K562 (cell line): ENCODE measurements at regions not wholly inside any gene's neighbourhood (a gene's known extent, or its start where the extent isn't known, plus 50 kb on each side); places are given as distances from the start of the nearest gene placed in this dataset.

Experiments
- ATAC-seq: fragments of 200-7000 bp; cut with Tn5 transposase; 3 replicates; pipeline ENCODE4 v1.9.1; 2020; ENCODE audit warnings: moderate library complexity
- BruUV-seq: library from RNA; stranded (reverse); fragments of 400-500 nt; replicated peaks from 2 replicates; lab custom pipeline; 2021; lab: Mats Ljungman, UMichigan
- CTCF ChIA-PET: fragments of 300-600 bp; formaldehyde crosslinking; extraction: SDS; loops from one replicate; lab custom pipeline; 2021; ENCODE audit warnings: low intra/inter-chr PET ratio; lab: Yijun Ruan, JAX
- POLR2A ChIA-PET: fragments of 300-600, 350-650 bp; sonication (Branson Sonifier 250); formaldehyde crosslinking; extraction: SDS; loops from one replicate; lab custom pipeline; 2021; ENCODE audit warnings: antibody characterized with exemption, inconsistent platforms; lab: Yijun Ruan, JAX
- DNase-seq, 4 experiments: peaks; one replicate each; pipeline versions ENCODE4 v3.0.0 to v3.0.0-alpha.2; 2011 to 2018; ENCODE audit warnings: low spot score in 3 of 4, mixed read lengths in 3 of 4; ENCODE audit errors: extremely low read depth in 1 of 4
- FAIRE-seq: peaks from 2 replicates; lab custom pipeline; 2011; peaks lifted over from hg19 to GRCh38; lab: Jason Lieb, UNC
- H2AFZ ChIP-seq: 2 replicates; pipeline ENCODE4 v1.6.0; 2011; ENCODE audit warnings: low read depth, low read length, control low read depth, inconsistent platforms
- H3K27ac ChIP-seq: fragments of 200-600 bp; 3 replicates; pipeline ENCODE4 v1.8.0; 2011; ENCODE audit warnings: low read depth, mild to moderate bottlenecking, control low read depth, inconsistent platforms, low read length, moderate library complexity, mixed read lengths; ENCODE audit errors: extremely low read depth
- H3K27me3 ChIP-seq, 2 experiments: fragments of 300-600 bp in 1 of 2; 2 replicates in 1 of 2; 3 replicates in 1 of 2; pipeline versions ENCODE4 v1.6.0 to v1.8.0; 2011; ENCODE audit warnings: inconsistent platforms in 2 of 2, low read length in 2 of 2, mild to moderate bottlenecking in 1 of 2, mixed read lengths in 1 of 2, moderate library complexity in 1 of 2; ENCODE audit not compliant: control insufficient read depth in 2 of 2, insufficient read depth in 2 of 2
- H3K36me3 ChIP-seq: fragments of 300-600 bp; 3 replicates; pipeline ENCODE4 v1.8.0; 2011; ENCODE audit warnings: mild to moderate bottlenecking, low read length, inconsistent platforms; ENCODE audit not compliant: control insufficient read depth, insufficient read depth
- H3K4me1 ChIP-seq, 2 experiments: fragments of 200-600 bp in 1 of 2; replicated peaks in 1 of 2; 2 replicates in 1 of 2; 3 replicates in 1 of 2; pipeline versions ENCODE4 v1.5.1 to v1.8.0; 2011; ENCODE audit warnings: inconsistent platforms in 2 of 2, low read length in 2 of 2, mild to moderate bottlenecking in 1 of 2, mixed read lengths in 1 of 2, moderate library complexity in 1 of 2; ENCODE audit not compliant: control insufficient read depth in 2 of 2, insufficient read depth in 2 of 2
- H3K4me2 ChIP-seq: 2 replicates; pipeline ENCODE4 v1.6.1; 2011; ENCODE audit warnings: low read length, control low read depth, inconsistent platforms, mixed read lengths; ENCODE audit not compliant: insufficient read depth
- H3K4me3 ChIP-seq: fragments of 200-600 bp; sonication (generic), shearing (Covaris generic); 2 replicates; pipeline ENCODE4 v1.5.1; 2016; ENCODE audit warnings: control low read depth, inconsistent platforms
- H3K79me2 ChIP-seq: fragments of 200-600 bp; 3 replicates; pipeline ENCODE4 v1.8.0; 2011; ENCODE audit warnings: low read length, inconsistent platforms; ENCODE audit not compliant: control insufficient read depth, insufficient read depth
- H3K9ac ChIP-seq, 2 experiments: 2 replicates each; pipeline versions ENCODE4 v1.6.0 to v1.6.1; 2011; ENCODE audit warnings: low read depth in 2 of 2, low read length in 2 of 2, control low read depth in 1 of 2, inconsistent platforms in 1 of 2, mild to moderate bottlenecking in 1 of 2, mixed read lengths in 1 of 2; ENCODE audit not compliant: insufficient read depth in 1 of 2
- H3K9me1 ChIP-seq: one replicate; pipeline ENCODE4 v1.6.0; 2011; ENCODE audit warnings: inconsistent platforms, mild to moderate bottlenecking, low read length, moderate library complexity; ENCODE audit not compliant: control insufficient read depth, insufficient read depth
- H3K9me3 ChIP-seq: replicated peaks from 2 replicates; pipeline ENCODE4 v1.5.1; 2011; ENCODE audit warnings: low read depth, low read length, inconsistent platforms; ENCODE audit not compliant: control insufficient read depth, insufficient read depth
- H4K20me1 ChIP-seq: replicated peaks from 2 replicates; pipeline ENCODE4 v1.6.1; 2011; ENCODE audit warnings: low read length, inconsistent platforms, mixed read lengths; ENCODE audit not compliant: control insufficient read depth, insufficient read depth
- CHD2 ChIP-seq: IDR thresholded peaks from 2 replicates; pipeline ENCODE4 v1.6.1; 2011; ENCODE audit warnings: low read depth, low read length
- EGR1 ChIP-seq: fragments of 450-650 bp; conservative IDR thresholded peaks from 2 replicates; pipeline ENCODE4 v1.6.1; 2017; ENCODE audit warnings: mild to moderate bottlenecking
- FOXJ2 ChIP-seq: fragments of 200-800 bp; sonication (Bioruptor generic); IDR thresholded peaks from 2 replicates; pipeline ENCODE4 v1.6.1; 2016; ENCODE audit warnings: missing genetic modification characterization, missing compliant biosample characterization
- HDAC8 ChIP-seq: fragments of 450-650 bp; IDR thresholded peaks from 2 replicates; pipeline ENCODE4 v1.6.1; 2016; ENCODE audit warnings: mild to moderate bottlenecking, missing genetic modification characterization, moderate library complexity, missing compliant biosample characterization
- HNRNPUL1 ChIP-seq: fragments of 200-400 bp; formaldehyde crosslinking; IDR thresholded peaks from 2 replicates; pipeline ENCODE4 v1.6.1; 2017; ENCODE audit warnings: low read length
- MCM7 ChIP-seq, 2 experiments: fragments of 450-650 bp; IDR thresholded peaks; 2 replicates each; pipeline ENCODE4 v1.6.1; 2016 to 2018
- NBN ChIP-seq: fragments of 450-650 bp; IDR thresholded peaks from 2 replicates; pipeline ENCODE4 v1.6.1; 2016; ENCODE audit warnings: low read depth, mild to moderate bottlenecking
- RFX1 ChIP-seq: fragments of 450-650 bp; IDR thresholded peaks from 2 replicates; pipeline ENCODE4 v1.6.1; 2016; ENCODE audit warnings: mild to moderate bottlenecking, moderate library complexity
- SLC30A9 ChIP-seq: fragments of 250-450 bp; sonication (Bioruptor Pico); IDR thresholded peaks from 2 replicates; pipeline ENCODE4 v1.8.0; 2022; ENCODE audit warnings: mild to moderate bottlenecking, moderate library complexity
- SPI1 ChIP-seq: IDR thresholded peaks from 2 replicates; pipeline ENCODE4 v1.6.1; 2011; ENCODE audit warnings: low read depth, low read length, control low read depth, borderline replicate concordance
- TCF7 ChIP-seq: sonication (generic); IDR thresholded peaks from 2 replicates; pipeline ENCODE4 v1.6.1; 2016; ENCODE audit warnings: antibody characterized with exemption, borderline replicate concordance
- TEAD2 ChIP-seq: fragments of 450-650 bp; IDR thresholded peaks from 2 replicates; pipeline ENCODE4 v1.6.1; 2016; ENCODE audit warnings: missing genetic modification characterization, control low read depth, missing compliant biosample characterization
- WHSC1 ChIP-seq: IDR thresholded peaks from one replicate; pipeline ENCODE4 v1.6.1; 2012; ENCODE audit warnings: low read length, control low read depth, inconsistent platforms
- ZNF507 ChIP-seq: conservative IDR thresholded peaks from 2 replicates; pipeline ENCODE4 v1.6.1; 2017; ENCODE audit warnings: missing genetic modification characterization, missing compliant biosample characterization
- ZNF717 ChIP-seq: fragments of 250-450 bp; sonication (Bioruptor Pico); IDR thresholded peaks from 2 replicates; pipeline ENCODE4 v1.5.0; 2021
- ZNF764 ChIP-seq: fragments of 250-450 bp; sonication (Bioruptor Pico); IDR thresholded peaks from 2 replicates; pipeline ENCODE4 v1.4.0; 2020; ENCODE audit warnings: low read depth, mild to moderate bottlenecking, moderate library complexity
- WGBS: fragments of 100-300 bp; shearing (Covaris generic); methylation state at CpG from one replicate; pipeline ENCODE4 v1.1.6; 2016; ENCODE audit warnings: low coverage, mixed read lengths; ENCODE audit not compliant: insufficient coverage; ENCODE audit errors: missing lambda C conversion rate; 5-methylcytosine and 5-hydroxymethylcytosine counted together
- in situ Hi-C: fragments of 300-500 bp; cut with MboI; formaldehyde crosslinking; loops from 4 replicates; pipeline ENCODE4 v1.15.0; 2018; ENCODE audit warnings: inconsistent platforms, mixed read lengths
- intact Hi-C: fragments of 100-400 bp; cut with micrococcal nuclease; formaldehyde crosslinking; loops from 2 replicates; pipeline ENCODE4 v1.14.2; 2022
- TF ChIP-seq, protein P1 (sequence below): sonication (generic); formaldehyde crosslinking; IDR thresholded peaks from 2 replicates; pipeline ENCODE4 v1.8.0; 2022; ENCODE audit warnings: missing genetic modification reagents, mild to moderate bottlenecking, borderline replicate concordance
- TF ChIP-seq, protein P2 (sequence below): fragments of 450-650 bp; formaldehyde crosslinking; IDR thresholded peaks from 2 replicates; pipeline ENCODE4 v1.4.0; 2020; ENCODE audit warnings: mild to moderate bottlenecking, moderate library complexity
- TF ChIP-seq, protein P3 (sequence below): sonication (generic); formaldehyde crosslinking; IDR thresholded peaks from 2 replicates; pipeline ENCODE4 v1.8.1; 2022; ENCODE audit warnings: missing genetic modification reagents
- TF ChIP-seq, protein P4 (sequence below): fragments of 250-450 bp; sonication (Bioruptor Pico); IDR thresholded peaks from 2 replicates; pipeline ENCODE4 v1.8.0; 2021; ENCODE audit warnings: borderline replicate concordance, mild to moderate bottlenecking, moderate library complexity; ENCODE audit not compliant: poor library complexity, severe bottlenecking

GRCh38 chr2:49416252-49416651 lies 261.9 kb upstream of the FSHR start (continued):
- TF ChIP-seq, protein P1, sequence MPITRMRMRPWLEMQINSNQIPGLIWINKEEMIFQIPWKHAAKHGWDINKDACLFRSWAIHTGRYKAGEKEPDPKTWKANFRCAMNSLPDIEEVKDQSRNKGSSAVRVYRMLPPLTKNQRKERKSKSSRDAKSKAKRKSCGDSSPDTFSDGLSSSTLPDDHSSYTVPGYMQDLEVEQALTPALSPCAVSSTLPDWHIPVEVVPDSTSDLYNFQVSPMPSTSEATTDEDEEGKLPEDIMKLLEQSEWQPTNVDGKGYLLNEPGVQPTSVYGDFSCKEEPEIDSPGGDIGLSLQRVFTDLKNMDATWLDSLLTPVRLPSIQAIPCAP: no peak
- TF ChIP-seq CHD2: no peak
- no peak for TF ChIP-seq HNRNPUL1
- TF ChIP-seq, protein P2, sequence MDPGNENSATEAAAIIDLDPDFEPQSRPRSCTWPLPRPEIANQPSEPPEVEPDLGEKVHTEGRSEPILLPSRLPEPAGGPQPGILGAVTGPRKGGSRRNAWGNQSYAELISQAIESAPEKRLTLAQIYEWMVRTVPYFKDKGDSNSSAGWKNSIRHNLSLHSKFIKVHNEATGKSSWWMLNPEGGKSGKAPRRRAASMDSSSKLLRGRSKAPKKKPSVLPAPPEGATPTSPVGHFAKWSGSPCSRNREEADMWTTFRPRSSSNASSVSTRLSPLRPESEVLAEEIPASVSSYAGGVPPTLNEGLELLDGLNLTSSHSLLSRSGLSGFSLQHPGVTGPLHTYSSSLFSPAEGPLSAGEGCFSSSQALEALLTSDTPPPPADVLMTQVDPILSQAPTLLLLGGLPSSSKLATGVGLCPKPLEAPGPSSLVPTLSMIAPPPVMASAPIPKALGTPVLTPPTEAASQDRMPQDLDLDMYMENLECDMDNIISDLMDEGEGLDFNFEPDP (CRISPR knock-in tag): no peak

DNA sequence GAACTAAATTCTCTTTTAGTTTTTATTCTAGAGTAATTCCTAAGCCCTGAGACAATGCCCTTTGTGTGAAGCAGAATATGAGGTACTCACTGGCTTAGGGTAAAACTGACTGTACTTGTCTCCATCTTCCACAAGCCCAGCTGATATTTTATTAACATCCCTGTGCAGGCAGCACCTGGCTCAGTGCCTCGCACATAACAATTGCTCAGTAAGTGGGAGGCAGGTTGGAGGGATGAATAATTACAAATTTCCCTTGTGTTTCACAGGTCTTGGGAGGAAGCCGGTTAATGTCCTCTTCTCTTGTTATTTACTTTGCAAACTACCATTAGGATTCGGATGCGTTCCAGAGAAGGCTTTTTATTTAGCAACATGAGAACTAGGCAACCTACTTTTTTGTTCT lies 249.8 kb upstream of the FSHR start:
- POLR2A ChIA-PET: interaction anchor here (0.6 kb wide), 1 partner anchor 127 kb away, joined by 3 read pairs; no protein-coding TSS in a partner anchor
- no peaks in the 10 kb centered on the region for H4K20me1 ChIP-seq
- no peaks in the 10 kb centered on the region for H3K9me1 ChIP-seq
- intact Hi-C loops (no loop called here), in situ Hi-C loops (no loop called here)
- H3K4me2 ChIP-seq: no peak overlapping the region
- H3K27me3 ChIP-seq: no peaks in the 10 kb centered on the region
- H3K27ac ChIP-seq: no peak overlapping the region
- H3K79me2 ChIP-seq: no peaks in the 10 kb centered on the region
- CTCF ChIA-PET: no interaction called here
- ATAC-seq: no peak
- no peak for FAIRE-seq
- H3K4me1 ChIP-seq: no peaks in the 10 kb centered on the region
- 3% methylated on average over 4 of the region's 4 CpGs for WGBS
- H3K9me3 ChIP-seq: no peaks in the 10 kb centered on the region; the same call in 1 of the 2 replicates
- no peak overlapping the region for H3K4me3 ChIP-seq
- BruUV-seq: no TSS peak
- DNase-seq: no peak
- H2AFZ ChIP-seq: no peak overlapping the region
- H3K9ac ChIP-seq: no peak overlapping the region
- no peaks in the 10 kb centered on the region for H3K36me3 ChIP-seq
- TF ChIP-seq EGR1: no peak
- no peak for TF ChIP-seq HDAC8 (tag)
- TF ChIP-seq, protein P3, sequence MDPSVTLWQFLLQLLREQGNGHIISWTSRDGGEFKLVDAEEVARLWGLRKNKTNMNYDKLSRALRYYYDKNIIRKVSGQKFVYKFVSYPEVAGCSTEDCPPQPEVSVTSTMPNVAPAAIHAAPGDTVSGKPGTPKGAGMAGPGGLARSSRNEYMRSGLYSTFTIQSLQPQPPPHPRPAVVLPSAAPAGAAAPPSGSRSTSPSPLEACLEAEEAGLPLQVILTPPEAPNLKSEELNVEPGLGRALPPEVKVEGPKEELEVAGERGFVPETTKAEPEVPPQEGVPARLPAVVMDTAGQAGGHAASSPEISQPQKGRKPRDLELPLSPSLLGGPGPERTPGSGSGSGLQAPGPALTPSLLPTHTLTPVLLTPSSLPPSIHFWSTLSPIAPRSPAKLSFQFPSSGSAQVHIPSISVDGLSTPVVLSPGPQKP (CRISPR knock-in tag): no peak
- TF ChIP-seq NBN: no peak
- TF ChIP-seq ZNF717 (CRISPR knock-in tag): no peak
- no peak for TF ChIP-seq ZNF507 (tag)
- TF ChIP-seq MCM7 (IDR thresholded peaks at IDR 0.05): no peak
- no peak for TF ChIP-seq SPI1
- TF ChIP-seq TEAD2: no peak
- TF ChIP-seq RFX1: no peak
- no peak for TF ChIP-seq SLC30A9
- TF ChIP-seq ZNF764 (CRISPR knock-in tag): no peak
- TF ChIP-seq WHSC1: no peak
- TF ChIP-seq FOXJ2 (tag): no peak
- TF ChIP-seq TCF7: no peak
- TF ChIP-seq, protein P4, sequence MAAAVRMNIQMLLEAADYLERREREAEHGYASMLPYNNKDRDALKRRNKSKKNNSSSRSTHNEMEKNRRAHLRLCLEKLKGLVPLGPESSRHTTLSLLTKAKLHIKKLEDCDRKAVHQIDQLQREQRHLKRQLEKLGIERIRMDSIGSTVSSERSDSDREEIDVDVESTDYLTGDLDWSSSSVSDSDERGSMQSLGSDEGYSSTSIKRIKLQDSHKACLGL (CRISPR knock-in tag): no peak
